ENCODE measurements at regions not wholly inside any gene's neighbourhood (a gene's known extent, or its start where the extent isn't known, plus 50 kb on each side); places are given as distances from the start of the nearest gene placed in this dataset.

DNA sequence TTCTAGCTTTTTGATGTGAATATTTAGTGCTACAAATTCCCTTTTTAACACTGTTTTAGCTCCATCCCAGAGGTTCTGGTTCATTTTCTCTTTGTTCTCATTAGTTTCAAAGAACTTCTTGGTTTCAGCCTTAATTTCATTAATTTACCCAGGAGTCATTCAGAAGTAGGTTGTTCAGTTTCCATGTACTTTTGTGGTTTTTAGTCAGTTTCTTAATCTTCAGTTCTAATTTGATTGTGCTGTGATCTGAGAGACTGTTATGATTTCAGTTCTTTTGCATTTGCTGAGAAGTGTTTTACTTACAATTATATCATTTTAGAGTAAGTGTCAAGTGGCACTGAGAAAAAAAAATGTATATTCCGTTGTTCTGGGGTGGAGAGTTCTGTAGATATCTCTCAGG, 240.1 kb upstream of the RASA1 start:
- no peaks in the 10 kb centered on the region for H3K27me3 Mint-ChIP-seq (ENCODE audit: low read depth in 3 of 3)
- WGBS (ENCODE audit: insufficient coverage): no CpG with 5 or more reads among the region's 1 CpG
- H4K20me1 ChIP-seq (ENCODE audit: insufficient read depth, low read length): no peaks in the 10 kb centered on the region

GRCh38 chr5:87029951-87030350, 237.7 kb upstream of the RASA1 start:
- H2AFZ ChIP-seq (ENCODE audit: insufficient read depth, low read depth, low read length, poor library complexity, severe bottlenecking): no peak overlapping the region
- DNase-seq: no peak
- no peaks in the 10 kb centered on the region for H3K79me2 ChIP-seq (ENCODE audit: insufficient read depth, low read length)
- Mint-ChIP-seq H3K27me3 (ENCODE audit: low read depth in 3 of 3) (no peaks in the 10 kb centered on the region), H3K9me3 (peaks cover 0 to 5% (median 2%) of the 10 kb centered on the region in 7 donors), H3K27ac (no peak overlapping the region), H3K36me3 (no peaks in the 10 kb centered on the region), H3K4me1 (no peaks in the 10 kb centered on the region), H3K4me3 (no peak overlapping the region)
- H3K4me2 ChIP-seq (replicated peaks; ENCODE audit: extremely low read depth, low read length, poor library complexity, severe bottlenecking): no peak overlapping the region
- H3K9me3 ChIP-seq (replicated peaks in 1 of 2; ENCODE audit: control insufficient read depth in 1 of 2, insufficient read depth in 1 of 2, low read length in 2 of 2): peaks cover 0 to 9% of the 10 kb centered on the region in 2 donors
- no peaks in the 10 kb centered on the region for H3K4me1 ChIP-seq (ENCODE audit: control insufficient read depth in 1 of 2, insufficient read depth in 2 of 2, low read length in 2 of 2)
- H4K20me1 ChIP-seq (ENCODE audit: insufficient read depth, low read length): no peaks in the 10 kb centered on the region
- H3K4me3 ChIP-seq (replicated peaks in 1 of 3; ENCODE audit: low read depth in 2 of 3, low read length in 3 of 3): no peak overlapping the region
- WGBS (ENCODE audit: insufficient coverage): no CpG with 5 or more reads among the region's 7 CpGs
- TF ChIP-seq CTCF (IDR thresholded peaks at IDR 0.05): no peak
- no peak overlapping the region for H3K9ac ChIP-seq (ENCODE audit: insufficient read depth, low read length, poor library complexity, severe bottlenecking)
- H3K36me3 ChIP-seq (replicated peaks in 1 of 2; ENCODE audit: control insufficient read depth in 1 of 2, insufficient read depth in 2 of 2, low read length in 2 of 2): no peaks in the 10 kb centered on the region
- intact Hi-C loops (cut with micrococcal nuclease): no loop called here
- no peak overlapping the region for H3K27ac ChIP-seq (ENCODE audit: low read depth in 1 of 2, low read length in 2 of 2)
- no peaks in the 10 kb centered on the region for H3K27me3 ChIP-seq (ENCODE audit: control insufficient read depth in 2 of 2, insufficient read depth in 2 of 2, low read length in 2 of 2)

More for the DNA sequence above, 240.1 kb upstream of the RASA1 start:
- peaks cover 0 to 9% of the 10 kb centered on the region in 2 donors for H3K9me3 ChIP-seq (replicated peaks in 1 of 2; ENCODE audit: control insufficient read depth in 1 of 2, insufficient read depth in 1 of 2, low read length in 2 of 2)
- no peak overlapping the region for H3K9ac ChIP-seq (ENCODE audit: insufficient read depth, low read length, poor library complexity, severe bottlenecking)
- Mint-ChIP-seq H3K4me3 (no peak overlapping the region), H3K36me3 (no peaks in the 10 kb centered on the region), H3K9me3 (peaks cover 0 to 7% (median 5%) of the 10 kb centered on the region in 7 donors), H3K27ac (no peak overlapping the region), H3K4me1 (no peaks in the 10 kb centered on the region)
- no peaks in the 10 kb centered on the region for H3K79me2 ChIP-seq (ENCODE audit: insufficient read depth, low read length)
- no peak overlapping the region for H3K4me2 ChIP-seq (replicated peaks; ENCODE audit: extremely low read depth, low read length, poor library complexity, severe bottlenecking)
- DNase-seq: no peak
- H3K36me3 ChIP-seq (replicated peaks in 1 of 2; ENCODE audit: control insufficient read depth in 1 of 2, insufficient read depth in 2 of 2, low read length in 2 of 2): no peaks in the 10 kb centered on the region
- H3K27ac ChIP-seq (ENCODE audit: low read depth in 1 of 2, low read length in 2 of 2): no peak overlapping the region
- no peak overlapping the region for H2AFZ ChIP-seq (ENCODE audit: insufficient read depth, low read depth, low read length, poor library complexity, severe bottlenecking)
- H3K4me3 ChIP-seq (replicated peaks in 1 of 3; ENCODE audit: low read depth in 2 of 3, low read length in 3 of 3): no peak overlapping the region
- H3K4me1 ChIP-seq (ENCODE audit: control insufficient read depth in 1 of 2, insufficient read depth in 2 of 2, low read length in 2 of 2): no peaks in the 10 kb centered on the region
- TF ChIP-seq CTCF (IDR thresholded peaks at IDR 0.05): no peak
- no peaks in the 10 kb centered on the region for H3K27me3 ChIP-seq (ENCODE audit: control insufficient read depth in 2 of 2, insufficient read depth in 2 of 2, low read length in 2 of 2)
- intact Hi-C loops (cut with micrococcal nuclease): no loop called here

Measured in CD14-positive monocyte (primary cell).